Ovary (tissue), 3 donors: ENCODE measurements at regions not wholly inside any gene's neighbourhood (a gene's known extent, or its start where the extent isn't known, plus 50 kb on each side); places are given as distances from the start of the nearest gene placed in this dataset.

Experiments
- CTCF ChIP-seq, 3 donors: fragments of 450-650 bp in 2 of 3; fragments of 200-600 bp in 1 of 3; IDR thresholded peaks; one replicate each; pipeline versions ENCODE4 v1.5.1 to v1.8.0; 2016 to 2022; ENCODE audit warnings: antibody characterized with exemption in 3 of 3, mild to moderate bottlenecking in 1 of 3
- POLR2A ChIP-seq: fragments of 450-650 bp; IDR thresholded peaks from one replicate; pipeline ENCODE4 v1.6.1; 2017; ENCODE audit warnings: antibody characterized with exemption, mild to moderate bottlenecking, moderate library complexity
- donor health status: DM: no; HTN: no; CAD: no.

- TF ChIP-seq CTCF (IDR thresholded peaks at IDR 0.05) (no peak), POLR2A (no peak)
Measured at GRCh38 chr5:52275639-52276038, 512.1 kb upstream of the ITGA1 start.
